HEK293 (cell line): ENCODE measurements at regions not wholly inside any gene's neighbourhood (a gene's known extent, or its start where the extent isn't known, plus 50 kb on each side); places are given as distances from the start of the nearest gene placed in this dataset.

Experiments used
- FEZF1 ChIP-seq: fragments of 450-650 bp; formaldehyde crosslinking; IDR thresholded peaks from 2 replicates; pipeline ENCODE4 v1.5.1; 2016; ENCODE audit warnings: missing biosample characterization, missing genetic modification characterization
- ZEB2 ChIP-seq: fragments of 450-650 bp; formaldehyde crosslinking; IDR thresholded peaks from 2 replicates; pipeline ENCODE4 v1.5.1; 2016; ENCODE audit warnings: missing biosample characterization, missing genetic modification characterization
- ZFP3 ChIP-seq: fragments of 450-650 bp; formaldehyde crosslinking; IDR thresholded peaks from 2 replicates; pipeline ENCODE4 v1.5.1; 2016; ENCODE audit warnings: low read depth, missing biosample characterization, missing genetic modification characterization
- ZNF24 ChIP-seq: fragments of 450-650 bp; formaldehyde crosslinking; IDR thresholded peaks from 2 replicates; pipeline ENCODE4 v1.5.1; 2016; ENCODE audit warnings: missing biosample characterization, missing genetic modification characterization
- ZNF510 ChIP-seq: fragments of 450-650 bp; formaldehyde crosslinking; IDR thresholded peaks from 2 replicates; pipeline ENCODE4 v1.5.1; 2018; ENCODE audit warnings: mild to moderate bottlenecking, missing genetic modification characterization, missing biosample characterization; ENCODE audit not compliant: insufficient replicate concordance
- ZNF514 ChIP-seq: fragments of 450-650 bp; formaldehyde crosslinking; IDR thresholded peaks from 2 replicates; pipeline ENCODE4 v1.5.1; 2016; ENCODE audit warnings: missing biosample characterization, missing genetic modification characterization
- ZNF621 ChIP-seq: fragments of 450-650 bp; formaldehyde crosslinking; IDR thresholded peaks from 2 replicates; pipeline ENCODE4 v1.5.1; 2017; ENCODE audit warnings: missing biosample characterization, missing genetic modification characterization
- ZNF670 ChIP-seq: fragments of 450-650 bp; formaldehyde crosslinking; IDR thresholded peaks from 2 replicates; pipeline ENCODE4 v1.5.1; 2016; ENCODE audit warnings: missing biosample characterization, missing genetic modification characterization, low read depth
- ZNF747 ChIP-seq: fragments of 450-650 bp; formaldehyde crosslinking; IDR thresholded peaks from 2 replicates; pipeline ENCODE4 v1.5.1; 2016; ENCODE audit warnings: missing biosample characterization, missing genetic modification characterization
- ZSCAN16 ChIP-seq: fragments of 450-650 bp; formaldehyde crosslinking; IDR thresholded peaks from 2 replicates; pipeline ENCODE4 v1.5.1; 2016; ENCODE audit warnings: missing biosample characterization, missing genetic modification characterization
- TF ChIP-seq, protein P1 (sequence below): fragments of 450-650 bp; formaldehyde crosslinking; IDR thresholded peaks from 2 replicates; pipeline ENCODE4 v1.5.1; 2016; ENCODE audit warnings: missing biosample characterization, missing genetic modification characterization
- TF ChIP-seq, protein P2 (sequence below): fragments of 450-650 bp; formaldehyde crosslinking; IDR thresholded peaks from 2 replicates; pipeline ENCODE4 v1.5.1; 2016; ENCODE audit warnings: missing biosample characterization, missing genetic modification characterization
- TF ChIP-seq, protein P3 (sequence below): fragments of 450-650 bp; formaldehyde crosslinking; IDR thresholded peaks from 2 replicates; pipeline ENCODE4; 2016; ENCODE audit warnings: missing biosample characterization, missing genetic modification characterization
- TF ChIP-seq, protein P4 (sequence below): fragments of 450-650 bp; formaldehyde crosslinking; IDR thresholded peaks from 2 replicates; pipeline ENCODE4 v1.5.1; 2016; ENCODE audit warnings: missing biosample characterization, missing genetic modification characterization

DNA sequence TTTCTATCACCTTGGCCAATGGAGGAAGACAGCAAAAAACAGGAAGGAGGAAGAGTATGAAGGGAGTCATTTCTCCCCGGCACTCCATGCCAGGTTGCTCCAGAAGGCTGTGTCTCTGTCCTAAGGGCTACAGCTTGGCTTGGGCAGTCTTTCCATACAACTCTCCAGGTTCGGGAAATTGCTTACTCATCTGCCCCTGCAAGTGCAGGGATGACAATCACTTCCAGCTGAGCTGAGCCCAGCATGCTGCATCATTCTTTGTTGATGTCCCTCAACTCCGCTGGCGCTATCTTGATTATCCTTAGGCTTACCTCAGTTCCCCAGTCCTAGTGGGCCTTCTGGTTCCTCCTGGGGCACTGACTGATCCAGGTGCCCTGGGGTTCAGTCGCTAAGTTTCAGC lies 86.9 kb upstream of the COPS8 start:
- TF ChIP-seq, protein P1, sequence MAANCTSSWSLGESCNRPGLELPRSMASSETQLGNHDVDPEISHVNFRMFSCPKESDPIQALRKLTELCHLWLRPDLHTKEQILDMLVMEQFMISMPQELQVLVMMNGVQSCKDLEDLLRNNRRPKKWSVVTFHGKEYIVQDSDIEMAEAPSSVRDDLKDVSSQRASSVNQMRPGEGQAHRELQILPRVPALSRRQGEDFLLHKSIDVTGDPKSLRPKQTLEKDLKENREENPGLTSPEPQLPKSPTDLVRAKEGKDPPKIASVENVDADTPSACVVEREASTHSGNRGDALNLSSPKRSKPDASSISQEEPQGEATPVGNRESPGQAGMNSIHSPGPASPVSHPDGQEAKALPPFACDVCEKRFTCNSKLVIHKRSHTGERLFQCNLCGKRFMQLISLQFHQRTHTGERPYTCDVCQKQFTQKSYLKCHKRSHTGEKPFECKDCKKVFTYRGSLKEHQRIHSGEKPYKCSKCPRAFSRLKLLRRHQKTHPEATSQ (tag by site-specific recombination): no peak
- TF ChIP-seq, protein P2, sequence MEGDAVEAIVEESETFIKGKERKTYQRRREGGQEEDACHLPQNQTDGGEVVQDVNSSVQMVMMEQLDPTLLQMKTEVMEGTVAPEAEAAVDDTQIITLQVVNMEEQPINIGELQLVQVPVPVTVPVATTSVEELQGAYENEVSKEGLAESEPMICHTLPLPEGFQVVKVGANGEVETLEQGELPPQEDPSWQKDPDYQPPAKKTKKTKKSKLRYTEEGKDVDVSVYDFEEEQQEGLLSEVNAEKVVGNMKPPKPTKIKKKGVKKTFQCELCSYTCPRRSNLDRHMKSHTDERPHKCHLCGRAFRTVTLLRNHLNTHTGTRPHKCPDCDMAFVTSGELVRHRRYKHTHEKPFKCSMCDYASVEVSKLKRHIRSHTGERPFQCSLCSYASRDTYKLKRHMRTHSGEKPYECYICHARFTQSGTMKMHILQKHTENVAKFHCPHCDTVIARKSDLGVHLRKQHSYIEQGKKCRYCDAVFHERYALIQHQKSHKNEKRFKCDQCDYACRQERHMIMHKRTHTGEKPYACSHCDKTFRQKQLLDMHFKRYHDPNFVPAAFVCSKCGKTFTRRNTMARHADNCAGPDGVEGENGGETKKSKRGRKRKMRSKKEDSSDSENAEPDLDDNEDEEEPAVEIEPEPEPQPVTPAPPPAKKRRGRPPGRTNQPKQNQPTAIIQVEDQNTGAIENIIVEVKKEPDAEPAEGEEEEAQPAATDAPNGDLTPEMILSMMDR (tag by site-specific recombination): no peak
- TF ChIP-seq, protein P3, sequence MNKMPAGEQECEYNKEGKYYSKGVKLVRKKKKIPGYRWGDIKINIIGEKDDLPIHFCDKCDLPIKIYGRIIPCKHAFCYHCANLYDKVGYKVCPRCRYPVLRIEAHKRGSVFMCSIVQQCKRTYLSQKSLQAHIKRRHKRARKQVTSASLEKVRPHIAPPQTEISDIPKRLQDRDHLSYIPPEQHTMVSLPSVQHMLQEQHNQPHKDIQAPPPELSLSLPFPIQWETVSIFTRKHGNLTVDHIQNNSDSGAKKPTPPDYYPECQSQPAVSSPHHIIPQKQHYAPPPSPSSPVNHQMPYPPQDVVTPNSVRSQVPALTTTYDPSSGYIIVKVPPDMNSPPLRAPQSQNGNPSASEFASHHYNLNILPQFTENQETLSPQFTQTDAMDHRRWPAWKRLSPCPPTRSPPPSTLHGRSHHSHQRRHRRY (tag by site-specific recombination): no peak
- TF ChIP-seq ZFP3 (tag by site-specific recombination) (no peak), ZEB2 (tag by site-specific recombination) (no peak), ZNF514 (tag by site-specific recombination) (no peak), ZNF510 (tag by site-specific recombination) (no peak), ZNF24 (tag by site-specific recombination) (no peak), ZNF747 (tag by site-specific recombination) (no peak), ZSCAN16 (tag by site-specific recombination) (no peak), ZNF670 (tag by site-specific recombination) (no peak), FEZF1 (no peak), ZNF621 (tag by site-specific recombination) (no peak)
- TF ChIP-seq, protein P4, sequence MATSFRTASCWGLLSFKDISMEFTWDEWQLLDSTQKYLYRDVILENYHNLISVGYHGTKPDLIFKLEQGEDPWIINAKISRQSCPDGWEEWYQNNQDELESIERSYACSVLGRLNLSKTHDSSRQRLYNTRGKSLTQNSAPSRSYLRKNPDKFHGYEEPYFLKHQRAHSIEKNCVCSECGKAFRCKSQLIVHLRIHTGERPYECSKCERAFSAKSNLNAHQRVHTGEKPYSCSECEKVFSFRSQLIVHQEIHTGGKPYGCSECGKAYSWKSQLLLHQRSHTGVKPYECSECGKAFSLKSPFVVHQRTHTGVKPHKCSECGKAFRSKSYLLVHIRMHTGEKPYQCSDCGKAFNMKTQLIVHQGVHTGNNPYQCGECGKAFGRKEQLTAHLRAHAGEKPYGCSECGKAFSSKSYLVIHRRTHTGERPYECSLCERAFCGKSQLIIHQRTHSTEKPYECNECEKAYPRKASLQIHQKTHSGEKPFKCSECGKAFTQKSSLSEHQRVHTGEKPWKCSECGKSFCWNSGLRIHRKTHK (tag by site-specific recombination): no peak
